ENCODE measurements at regions not wholly inside any gene's neighbourhood (a gene's known extent, or its start where the extent isn't known, plus 50 kb on each side); places are given as distances from the start of the nearest gene placed in this dataset.

- no peaks in the 10 kb centered on the region for H3K36me3 ChIP-seq (replicated peaks in 1 of 2; ENCODE audit: control extremely low read depth in 1 of 2, control insufficient read depth in 1 of 2, extremely low read depth in 1 of 2, insufficient read depth in 2 of 2, low read length in 1 of 2)
- H3K9me3 Mint-ChIP-seq (ENCODE audit: insufficient read depth), result no peaks in the 10 kb centered on the region
- no peaks in the 10 kb centered on the region for H3K4me1 ChIP-seq (ENCODE audit: control insufficient read depth in 2 of 2, insufficient read depth in 2 of 2, low read length in 2 of 2)
- POLR2A ChIA-PET, result no interaction called here
- no peak overlapping the region for H2AFZ ChIP-seq (ENCODE audit: insufficient read depth, low read depth, low read length, poor library complexity, severe bottlenecking)
- H3K79me2 ChIP-seq (ENCODE audit: control insufficient read depth, insufficient read depth, low read length), result no peaks in the 10 kb centered on the region
- peaks cover 0 to 10% (median 0%) of the 10 kb centered on the region in 4 experiments for H3K27me3 ChIP-seq (replicated peaks in 1 of 4; ENCODE audit: control extremely low read depth in 1 of 4, control insufficient read depth in 3 of 4, insufficient read depth in 4 of 4, low read length in 3 of 4)
- TF ChIP-seq, protein P1, sequence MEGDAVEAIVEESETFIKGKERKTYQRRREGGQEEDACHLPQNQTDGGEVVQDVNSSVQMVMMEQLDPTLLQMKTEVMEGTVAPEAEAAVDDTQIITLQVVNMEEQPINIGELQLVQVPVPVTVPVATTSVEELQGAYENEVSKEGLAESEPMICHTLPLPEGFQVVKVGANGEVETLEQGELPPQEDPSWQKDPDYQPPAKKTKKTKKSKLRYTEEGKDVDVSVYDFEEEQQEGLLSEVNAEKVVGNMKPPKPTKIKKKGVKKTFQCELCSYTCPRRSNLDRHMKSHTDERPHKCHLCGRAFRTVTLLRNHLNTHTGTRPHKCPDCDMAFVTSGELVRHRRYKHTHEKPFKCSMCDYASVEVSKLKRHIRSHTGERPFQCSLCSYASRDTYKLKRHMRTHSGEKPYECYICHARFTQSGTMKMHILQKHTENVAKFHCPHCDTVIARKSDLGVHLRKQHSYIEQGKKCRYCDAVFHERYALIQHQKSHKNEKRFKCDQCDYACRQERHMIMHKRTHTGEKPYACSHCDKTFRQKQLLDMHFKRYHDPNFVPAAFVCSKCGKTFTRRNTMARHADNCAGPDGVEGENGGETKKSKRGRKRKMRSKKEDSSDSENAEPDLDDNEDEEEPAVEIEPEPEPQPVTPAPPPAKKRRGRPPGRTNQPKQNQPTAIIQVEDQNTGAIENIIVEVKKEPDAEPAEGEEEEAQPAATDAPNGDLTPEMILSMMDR (IDR thresholded peaks at IDR 0.05), result no peak
- no peak for TF ChIP-seq EZH2 (IDR thresholded peaks at IDR 0.05; ENCODE audit: borderline replicate concordance, insufficient read depth, low read depth, low read length, poor library complexity, severe bottlenecking)
- no peaks in the 10 kb centered on the region for H3K4me1 Mint-ChIP-seq
- no peak overlapping the region for H3K4me2 ChIP-seq (replicated peaks; ENCODE audit: low read depth, low read length, poor library complexity, severe bottlenecking)
- H3K27me3 Mint-ChIP-seq, result peaks cover 46% of the 10 kb centered on the region
- H3K4me3 Mint-ChIP-seq, result no peak overlapping the region
- H3K4me3 ChIP-seq (ENCODE audit: control extremely low read depth in 1 of 5, extremely low read depth in 1 of 5, insufficient read depth in 1 of 5, low read depth in 2 of 5, low read length in 4 of 5), result no peak overlapping the region
- no peak for DNase-seq
- no peaks in the 10 kb centered on the region for H4K20me1 ChIP-seq (ENCODE audit: control insufficient read depth, insufficient read depth, low read length, poor library complexity, severe bottlenecking)
- CTCF ChIA-PET, result no interaction called here
- no peak for ATAC-seq (ENCODE audit: low read depth)
- WGBS (ENCODE audit: insufficient coverage), result no CpG with 5 or more reads among the region's 5 CpGs
- H3K27ac ChIP-seq (ENCODE audit: low read length in 2 of 2), result no peak overlapping the region
- no peak overlapping the region for H3K27ac Mint-ChIP-seq
- H3K9ac ChIP-seq (ENCODE audit: low read length), result no peak overlapping the region
- no peaks in the 10 kb centered on the region for H3K9me3 ChIP-seq (ENCODE audit: control extremely low read depth in 1 of 3, control insufficient read depth in 2 of 3, insufficient read depth in 1 of 3, low read length in 2 of 3)
- intact Hi-C loops (cut with micrococcal nuclease), result no loop called here
Measured at GRCh38 chr3:150306906-150307305, 101.2 kb upstream of the TSC22D2 start.

DNA sequence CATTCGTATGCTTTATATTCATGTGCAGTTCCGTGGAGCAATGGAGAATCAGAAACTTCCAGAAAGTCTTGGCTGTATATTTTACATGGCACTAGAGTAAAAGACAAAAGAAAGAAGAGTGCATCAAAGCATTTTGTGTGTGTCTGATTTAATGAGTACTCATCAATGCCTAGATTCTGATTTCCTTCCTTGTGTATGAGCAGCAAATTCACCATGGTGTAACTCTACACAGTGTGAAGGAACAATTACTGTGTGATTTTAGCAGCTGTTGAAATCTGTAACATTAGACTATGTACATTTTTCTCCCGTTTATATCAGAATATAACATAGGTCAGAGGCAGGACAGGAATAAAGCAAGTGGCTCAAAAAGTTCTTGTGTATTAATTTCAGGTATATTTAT, 102.0 kb upstream of the TSC22D2 start:
- no peaks in the 10 kb centered on the region for H3K9me3 ChIP-seq (ENCODE audit: control extremely low read depth in 1 of 3, control insufficient read depth in 2 of 3, insufficient read depth in 1 of 3, low read length in 2 of 3)
- no peak overlapping the region for H3K27ac Mint-ChIP-seq
- H3K36me3 ChIP-seq (replicated peaks in 1 of 2; ENCODE audit: control extremely low read depth in 1 of 2, control insufficient read depth in 1 of 2, extremely low read depth in 1 of 2, insufficient read depth in 2 of 2, low read length in 1 of 2), result no peaks in the 10 kb centered on the region
- H3K9ac ChIP-seq (ENCODE audit: low read length), result no peak overlapping the region
- no peak overlapping the region for H3K27ac ChIP-seq (ENCODE audit: low read length in 2 of 2)
- H3K4me2 ChIP-seq (replicated peaks; ENCODE audit: low read depth, low read length, poor library complexity, severe bottlenecking), result no peak overlapping the region
- ATAC-seq (ENCODE audit: low read depth) (no peak), DNase-seq (no peak)
- no peaks in the 10 kb centered on the region for H3K79me2 ChIP-seq (ENCODE audit: control insufficient read depth, insufficient read depth, low read length)
- no peak overlapping the region for H3K4me3 Mint-ChIP-seq
- H3K27me3 ChIP-seq (replicated peaks in 1 of 4; ENCODE audit: control extremely low read depth in 1 of 4, control insufficient read depth in 3 of 4, insufficient read depth in 4 of 4, low read length in 3 of 4), result peaks cover 0 to 10% (median 0%) of the 10 kb centered on the region in 4 experiments
- no peak overlapping the region for H2AFZ ChIP-seq (ENCODE audit: insufficient read depth, low read depth, low read length, poor library complexity, severe bottlenecking)
- H3K4me1 ChIP-seq (ENCODE audit: control insufficient read depth in 2 of 2, insufficient read depth in 2 of 2, low read length in 2 of 2), result no peaks in the 10 kb centered on the region
- POLR2A ChIA-PET, result no interaction called here
- TF ChIP-seq, protein P1 (IDR thresholded peaks at IDR 0.05), result no peak
- no peak for TF ChIP-seq EZH2 (IDR thresholded peaks at IDR 0.05; ENCODE audit: borderline replicate concordance, insufficient read depth, low read depth, low read length, poor library complexity, severe bottlenecking)
- CTCF ChIA-PET, result no interaction called here
- no peaks in the 10 kb centered on the region for H3K4me1 Mint-ChIP-seq
- H3K9me3 Mint-ChIP-seq (ENCODE audit: insufficient read depth), result no peaks in the 10 kb centered on the region
- WGBS (ENCODE audit: insufficient coverage), result 100% methylated on average over 1 of the region's 3 CpGs
- no peaks in the 10 kb centered on the region for H4K20me1 ChIP-seq (ENCODE audit: control insufficient read depth, insufficient read depth, low read length, poor library complexity, severe bottlenecking)
- intact Hi-C loops (cut with micrococcal nuclease), result no loop called here
- H3K4me3 ChIP-seq (ENCODE audit: control extremely low read depth in 1 of 5, extremely low read depth in 1 of 5, insufficient read depth in 1 of 5, low read depth in 2 of 5, low read length in 4 of 5), result no peak overlapping the region
- H3K27me3 Mint-ChIP-seq, result peaks cover 46% of the 10 kb centered on the region
